ENCODE measurements at regions not wholly inside any gene's neighbourhood (a gene's known extent, or its start where the extent isn't known, plus 50 kb on each side); places are given as distances from the start of the nearest gene placed in this dataset.

DNA sequence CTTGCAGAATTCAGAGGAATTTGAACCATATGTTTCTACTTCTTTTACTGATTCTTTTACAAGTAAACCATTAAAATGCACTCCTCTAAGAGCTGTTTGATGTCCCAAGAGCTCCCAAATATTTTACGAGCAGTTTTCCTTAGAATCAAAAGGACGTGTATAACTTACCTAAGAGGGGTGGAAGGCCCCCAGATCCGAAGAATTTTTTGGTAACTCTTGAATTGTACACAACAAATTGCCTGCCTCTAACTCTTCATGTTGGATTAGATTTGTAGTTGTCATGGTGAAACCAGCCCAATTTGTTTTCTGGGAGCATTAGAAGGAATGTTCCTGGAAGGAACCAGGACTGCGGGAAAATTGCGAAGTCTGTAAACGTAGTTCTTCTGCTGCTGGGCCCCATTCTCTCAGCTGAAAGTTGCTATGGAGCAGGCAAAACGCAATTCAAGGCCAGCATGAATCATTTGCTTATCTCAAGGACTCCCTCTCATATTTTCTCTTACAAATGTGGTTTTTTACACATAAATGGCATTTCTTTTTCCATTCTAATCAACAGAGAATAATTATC lies 124.8 kb upstream of the TMEM72 start:
- DNase-seq: no peak

DNA sequence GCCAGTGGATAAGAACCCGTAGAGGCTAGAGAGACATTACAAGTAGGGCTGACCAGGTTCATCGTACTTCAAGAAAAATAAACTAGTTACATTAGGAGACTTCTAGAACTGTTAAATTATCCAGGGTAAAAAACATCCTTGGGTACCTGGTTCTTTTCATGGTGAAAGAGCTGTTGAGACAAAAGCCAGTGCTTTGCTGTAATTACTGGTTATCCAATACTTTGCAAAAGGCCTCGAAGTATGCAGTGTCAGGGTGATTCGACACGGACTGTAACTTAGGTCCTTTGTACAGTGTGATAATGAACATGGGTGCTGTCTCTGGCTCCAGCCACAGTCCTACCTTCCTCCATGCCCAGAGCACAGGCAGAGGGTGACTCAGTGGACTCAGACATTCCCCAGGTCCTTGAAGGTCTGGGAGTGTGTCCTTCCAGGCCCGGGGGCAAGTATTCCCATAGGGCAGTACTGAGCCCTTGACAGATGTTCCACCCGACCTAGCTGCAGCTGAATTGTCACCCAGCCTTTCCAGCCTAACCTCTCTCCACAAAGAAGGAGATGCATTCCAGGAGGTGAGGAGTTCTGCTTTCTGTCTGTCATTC lies 123.6 kb upstream of the TMEM72 start:
- DNase-seq: no peak

DNA sequence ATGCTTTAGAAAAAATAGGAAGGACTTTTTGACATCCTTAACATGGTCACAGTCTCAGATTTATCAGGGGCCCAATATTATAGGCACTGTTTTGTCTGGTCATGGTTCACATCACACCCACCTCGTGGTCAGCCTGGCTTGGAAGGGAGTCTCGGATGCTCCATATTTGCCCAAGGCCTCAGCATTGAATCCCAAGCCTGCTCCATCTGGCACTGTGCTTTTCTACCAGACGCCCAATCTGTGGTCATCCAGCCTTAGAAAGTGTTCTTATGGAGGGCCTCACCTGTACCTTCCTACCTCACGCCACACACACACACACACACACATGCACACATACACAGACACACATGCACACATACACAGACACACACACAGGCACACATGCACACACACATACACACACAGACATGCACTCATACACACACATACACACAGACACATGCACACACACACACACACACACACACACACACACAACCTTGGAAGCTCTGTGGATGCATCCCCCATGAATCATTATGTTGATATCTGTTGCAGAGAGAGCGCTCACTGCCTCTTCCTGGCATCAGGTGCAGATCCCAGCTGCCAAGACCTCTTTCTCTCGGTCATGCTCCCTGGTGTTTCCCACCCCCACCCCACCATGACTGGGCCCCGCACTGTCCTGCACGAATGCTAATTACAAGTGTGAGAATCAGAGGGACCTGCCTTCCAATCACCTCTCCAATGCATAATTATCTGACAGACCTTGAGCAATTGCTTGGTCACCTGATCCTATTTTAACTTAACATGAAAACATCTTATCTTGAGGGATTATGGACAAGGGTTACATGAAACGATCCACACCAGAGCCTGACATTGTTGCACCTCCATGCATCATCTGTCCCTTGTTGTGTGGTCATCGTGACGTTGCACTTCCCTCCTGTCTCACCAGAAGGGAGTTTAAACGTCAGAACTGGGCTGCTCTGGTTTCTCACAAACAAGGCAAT lies 122.7 kb upstream of the TMEM72 start:
- DNase-seq: no peak

DNA sequence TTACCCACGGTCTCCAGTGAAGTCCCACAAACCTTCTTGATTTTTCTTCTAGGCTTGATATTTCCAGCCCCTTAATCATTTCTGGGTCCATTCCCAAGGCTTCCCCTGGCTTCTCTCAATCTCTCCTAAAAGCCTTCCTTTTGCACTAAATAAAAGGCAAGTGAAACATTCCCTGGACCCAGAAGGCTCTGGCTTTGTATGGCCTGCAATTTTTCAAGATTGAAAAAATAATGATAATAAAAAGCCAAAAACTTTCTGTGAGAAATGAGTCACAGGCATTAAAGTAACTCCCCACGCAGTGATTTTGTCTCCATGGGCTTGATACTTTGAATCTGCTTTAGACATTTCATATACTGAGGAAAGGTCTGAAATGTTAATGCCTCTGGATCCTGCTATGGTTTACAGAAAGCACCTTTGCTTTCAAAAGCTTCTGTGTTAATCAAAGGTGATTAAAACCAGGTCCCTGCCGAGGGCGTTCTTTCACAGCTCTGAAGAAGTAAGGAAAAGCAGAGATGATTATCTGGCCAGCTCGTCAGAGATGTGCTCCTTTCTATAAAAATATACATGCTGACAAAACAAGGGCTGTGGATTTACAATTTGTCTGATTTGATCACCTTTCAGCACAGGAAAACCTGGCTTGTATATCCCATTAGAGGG lies 118.9 kb upstream of the TMEM72 start:
- no peak for DNase-seq

DNA sequence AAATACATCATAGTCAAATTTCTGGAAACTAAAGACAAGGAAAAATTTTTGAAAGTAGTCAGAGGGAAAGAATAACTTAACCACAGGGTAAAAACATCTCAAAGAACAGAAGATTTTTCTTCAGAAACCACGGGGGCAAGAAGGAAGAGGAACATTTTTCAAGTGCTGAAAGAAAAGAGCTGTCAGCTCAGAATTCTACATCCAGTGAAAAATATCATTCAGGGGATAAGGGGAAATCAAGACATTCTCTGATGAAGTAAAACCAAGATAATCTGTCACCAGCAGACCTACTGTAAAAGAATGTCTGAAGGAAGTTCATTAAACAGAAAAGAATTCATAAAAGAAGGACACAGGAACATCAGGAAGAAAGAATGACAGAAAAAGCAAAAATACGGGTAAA lies 111.2 kb upstream of the TMEM72 start:
- no peak for DNase-seq

DNA sequence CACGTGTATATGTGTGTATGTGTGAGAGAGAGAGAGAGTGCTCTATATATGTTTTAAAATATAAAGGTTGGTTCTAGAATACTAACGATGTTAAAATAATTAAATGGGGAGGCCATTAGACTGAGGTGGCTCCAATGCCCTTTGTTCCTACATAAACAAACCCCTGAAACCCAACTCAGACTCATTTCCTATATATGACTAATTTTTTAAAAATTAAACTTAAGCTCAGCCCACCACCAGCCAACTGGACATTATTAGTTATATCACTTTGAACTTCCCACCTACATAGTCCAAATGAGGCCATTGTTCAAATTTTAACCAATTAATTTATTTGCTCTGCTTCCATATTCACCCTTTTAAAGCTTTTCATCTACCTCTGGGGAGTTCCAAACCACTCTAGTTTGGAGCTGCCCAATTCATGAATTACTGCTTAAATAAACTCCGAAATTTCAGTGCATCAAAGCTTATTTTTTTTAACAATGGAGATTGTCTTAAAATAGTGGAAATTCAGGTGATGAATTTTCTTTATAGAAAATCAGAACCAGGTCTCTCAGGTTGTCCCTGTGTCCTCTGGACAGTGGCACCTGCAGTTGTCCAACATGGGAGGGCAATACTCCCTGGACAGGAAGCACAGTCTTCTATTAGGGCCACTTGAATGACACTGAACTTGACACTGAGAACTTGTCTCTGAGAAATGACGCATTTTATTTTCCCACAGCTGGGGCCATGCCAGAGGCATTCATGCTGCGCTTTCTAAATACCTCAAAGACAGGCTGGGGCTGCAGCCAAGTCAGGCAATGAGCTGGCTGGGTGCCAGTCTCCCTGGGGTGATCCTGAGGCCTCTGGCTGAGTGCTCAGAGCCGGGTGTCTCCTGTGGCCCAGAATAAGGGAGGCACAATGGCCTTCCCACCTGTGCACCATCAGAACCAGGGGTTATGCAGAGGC lies 109.5 kb upstream of the TMEM72 start:
- no peak for DNase-seq

DNA sequence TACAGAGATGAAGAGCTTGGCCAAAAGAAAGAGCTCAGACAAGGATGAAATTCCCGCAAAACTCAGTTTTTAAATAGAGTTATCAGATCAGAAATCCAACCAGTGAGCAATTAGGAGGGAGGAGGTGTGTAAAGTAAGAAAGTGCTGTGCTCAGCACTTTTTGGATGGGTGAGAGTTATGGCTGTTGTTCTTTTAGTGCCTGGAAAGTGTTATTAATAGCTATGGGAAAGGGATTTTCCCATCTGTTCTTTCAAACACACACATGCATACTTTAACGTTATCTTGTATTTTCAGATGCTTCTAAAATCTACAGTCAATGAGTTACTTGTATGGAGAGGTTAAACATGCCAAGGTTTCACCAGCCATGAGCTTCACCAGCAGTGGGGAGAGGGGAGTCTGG lies 107.3 kb upstream of the TMEM72 start:
- DNase-seq: no peak

DNA sequence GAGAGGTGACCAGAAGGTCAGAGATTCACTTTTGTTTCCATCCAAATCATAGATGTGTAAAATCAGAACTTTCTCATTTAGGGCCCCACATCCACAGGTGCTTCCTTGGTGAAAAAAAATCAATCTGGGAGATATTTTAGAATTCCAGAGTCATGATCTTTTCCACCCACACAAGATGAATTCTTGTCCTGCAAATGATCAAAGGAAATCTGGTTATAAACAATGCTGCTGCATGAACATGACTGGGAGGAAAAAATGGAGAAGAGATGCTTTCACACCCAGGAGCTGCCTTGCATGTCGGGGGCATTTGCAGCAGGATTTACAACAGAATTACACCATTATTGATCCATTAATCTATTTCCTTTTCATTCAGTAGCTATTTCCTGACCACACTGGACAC lies 106.5 kb upstream of the TMEM72 start:
- no peak for DNase-seq

DNA sequence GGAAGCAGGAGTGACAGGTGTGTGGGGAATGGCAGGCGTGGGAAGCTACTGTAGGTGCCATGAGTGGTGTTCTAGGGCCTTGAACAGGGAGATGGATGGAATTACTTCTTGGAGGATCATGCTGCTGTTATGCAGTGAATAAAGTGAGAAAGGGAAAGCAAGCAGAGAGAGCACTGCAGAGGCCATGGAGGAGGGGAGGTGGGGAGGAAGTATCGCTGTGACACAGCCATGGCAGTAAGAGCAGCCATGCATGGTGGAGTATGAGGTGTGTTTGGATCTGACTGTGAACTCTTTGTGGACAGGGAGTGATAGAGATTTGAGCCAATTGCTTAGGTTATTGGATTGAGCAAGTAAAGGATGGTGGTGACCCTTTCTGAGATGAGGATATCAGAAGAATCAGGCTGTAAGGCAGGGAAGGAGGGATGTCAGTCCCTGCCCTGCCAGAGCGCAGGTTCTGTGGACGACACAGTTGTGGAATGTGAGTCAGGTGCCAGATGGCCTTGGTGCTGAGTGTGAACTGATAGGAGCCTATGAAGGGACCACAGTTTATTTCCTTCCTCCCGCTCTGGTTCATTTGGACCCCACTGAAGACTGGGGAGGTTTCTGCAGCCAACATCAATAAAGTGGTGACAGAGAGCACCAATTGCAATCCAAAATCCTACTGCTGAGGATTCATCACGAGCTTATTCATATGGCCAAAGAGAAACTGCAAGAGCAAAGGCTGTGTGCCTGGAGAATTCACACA lies 105.5 kb upstream of the TMEM72 start:
- DNase-seq: no peak

DNA sequence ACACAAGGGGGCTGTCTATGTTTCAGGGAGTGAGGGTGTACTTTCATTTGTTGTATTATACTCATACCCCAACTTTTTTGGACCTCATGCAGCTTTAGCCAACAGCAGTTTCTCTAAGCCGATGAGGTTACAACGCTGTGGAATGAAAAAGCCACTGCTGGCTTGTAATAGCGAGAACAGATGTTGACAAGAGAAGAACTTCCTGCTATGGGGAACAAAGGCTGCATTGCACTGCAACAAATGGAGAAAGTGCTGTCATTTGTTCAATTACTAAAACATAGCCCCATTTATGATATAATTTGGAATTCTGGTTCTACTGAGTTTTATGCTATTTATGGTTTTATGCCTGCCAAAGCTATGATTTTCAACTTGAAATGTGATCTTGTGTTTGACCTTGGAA lies 104.2 kb upstream of the TMEM72 start:
- no peak for DNase-seq

DNA sequence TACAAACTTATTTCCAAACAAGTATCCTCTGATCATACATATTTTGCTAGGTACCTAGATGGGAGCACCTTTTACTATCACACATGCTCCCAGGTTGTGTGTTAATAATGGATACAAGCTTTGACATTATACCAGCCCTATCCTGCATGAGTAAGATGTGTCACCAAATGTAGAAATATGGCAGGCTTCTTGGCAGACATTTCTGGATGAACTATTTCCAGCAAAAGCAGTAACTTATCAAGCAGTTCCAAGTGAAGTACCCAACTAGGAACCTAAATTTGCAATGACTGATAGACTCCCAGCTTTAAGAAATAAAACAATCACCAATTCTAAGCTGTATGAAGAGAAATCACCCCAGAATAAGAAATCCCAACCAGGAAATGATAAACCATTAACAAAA lies 103.7 kb upstream of the TMEM72 start:
- no peak for DNase-seq

DNA sequence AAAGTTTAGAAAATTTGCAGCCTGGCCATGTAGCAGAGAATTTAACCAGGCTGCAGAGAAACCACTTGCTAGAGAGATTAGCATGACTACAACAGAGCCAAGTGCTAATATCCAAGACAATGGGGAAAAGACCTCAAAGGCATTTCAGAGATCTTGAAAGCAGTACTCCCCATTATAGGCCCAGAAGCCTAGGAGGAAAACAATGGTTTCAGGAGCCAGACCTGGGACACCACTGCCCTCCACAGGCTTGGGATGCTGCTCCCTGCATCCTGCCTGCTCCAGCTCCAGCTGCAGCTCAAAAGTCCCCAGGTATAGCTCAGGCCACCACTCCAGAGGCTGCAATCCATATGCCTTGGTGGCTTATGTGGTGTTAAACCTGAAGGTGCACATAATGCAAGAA lies 101.5 kb upstream of the TMEM72 start:
- no peak for DNase-seq

DNA sequence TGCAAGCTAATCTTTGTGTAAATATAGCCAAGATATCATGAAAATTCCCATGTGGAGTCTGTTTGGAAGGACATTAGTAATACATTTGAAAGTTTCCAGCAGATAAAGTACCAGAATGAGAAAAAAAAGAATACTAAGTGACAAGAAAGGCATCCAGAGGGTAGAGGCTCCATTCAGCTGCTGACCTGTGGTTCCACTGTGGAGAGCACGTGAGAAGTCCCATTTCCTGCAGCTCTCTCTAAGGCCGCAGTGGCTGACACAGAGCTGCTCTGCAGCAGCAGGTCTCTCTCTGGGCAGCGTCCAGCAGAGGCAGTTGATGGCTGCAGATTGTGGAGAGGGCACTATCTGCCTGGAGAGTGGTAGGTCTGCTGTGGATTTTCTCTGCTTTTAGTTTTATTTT lies 100.1 kb upstream of the TMEM72 start:
- no peak for DNase-seq

DNA sequence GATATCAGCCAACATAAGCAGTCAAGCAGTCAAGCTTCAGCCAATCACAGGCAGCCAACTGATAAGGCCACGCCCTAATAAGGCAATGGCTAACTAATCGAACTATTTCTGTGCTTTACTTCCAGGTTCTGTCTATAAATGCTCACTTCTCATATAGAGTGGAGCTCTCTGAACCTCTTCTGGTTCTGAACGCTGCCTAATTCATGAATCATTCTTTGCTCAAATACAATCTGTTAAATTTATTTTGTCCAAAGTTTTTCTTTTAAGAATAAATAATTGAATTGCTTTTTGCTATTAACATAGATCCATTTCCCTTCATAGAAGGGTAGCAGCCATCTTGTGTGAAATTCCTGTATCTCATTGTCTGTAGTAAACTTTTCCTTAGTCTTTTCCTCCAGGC lies 97.9 kb upstream of the TMEM72 start:
- DNase-seq: no peak

DNA sequence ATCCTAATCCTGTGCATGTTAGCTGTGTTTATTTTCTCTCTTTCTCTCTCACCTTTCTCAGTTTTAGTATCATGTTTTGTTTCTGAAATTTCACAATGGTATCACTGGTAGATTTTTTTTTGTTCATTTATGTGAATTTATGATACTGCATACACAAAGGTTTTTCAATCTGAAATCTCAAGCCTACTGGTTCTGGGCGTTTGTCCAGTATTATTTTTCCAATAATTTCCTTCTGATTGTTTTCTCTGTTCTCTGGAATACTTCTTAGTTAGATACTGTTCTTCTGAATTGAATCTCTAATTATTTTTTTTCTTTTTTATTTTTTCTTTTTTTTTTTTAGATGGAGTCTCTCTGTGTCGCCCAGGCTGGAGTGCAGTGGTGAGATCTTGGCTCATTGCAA lies 96.2 kb upstream of the TMEM72 start:
- DNase-seq: no peak

DNA sequence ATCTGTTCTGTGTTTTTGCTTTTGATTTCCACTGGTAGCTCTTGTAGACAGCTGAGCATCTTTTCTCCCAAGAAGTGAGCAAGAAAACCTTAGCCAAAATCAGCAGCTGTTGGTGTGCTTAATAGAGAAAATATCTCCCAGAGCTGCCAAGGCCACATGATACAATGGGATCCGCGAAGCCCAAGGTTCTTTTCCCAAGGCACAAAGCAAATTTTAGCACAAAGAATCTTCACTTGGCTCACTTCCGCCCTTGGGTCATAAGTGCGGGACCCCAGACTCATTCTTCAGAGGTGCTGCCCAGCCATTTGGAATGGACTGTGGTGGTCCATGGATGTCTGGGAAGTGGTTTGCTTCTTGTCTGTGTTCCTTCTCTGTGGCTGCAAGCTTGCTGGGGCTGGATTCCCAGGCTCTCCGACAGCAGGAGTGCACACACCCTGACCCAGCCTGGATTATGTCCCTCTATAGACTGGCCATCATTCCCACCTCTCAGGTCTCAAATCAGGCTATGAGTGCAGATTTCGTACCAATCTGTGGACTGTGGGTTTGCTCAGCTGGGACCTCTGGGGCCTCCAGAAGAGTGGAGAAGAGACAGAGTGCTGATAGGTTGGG lies 93.0 kb upstream of the TMEM72 start:
- no peak for DNase-seq

DNA sequence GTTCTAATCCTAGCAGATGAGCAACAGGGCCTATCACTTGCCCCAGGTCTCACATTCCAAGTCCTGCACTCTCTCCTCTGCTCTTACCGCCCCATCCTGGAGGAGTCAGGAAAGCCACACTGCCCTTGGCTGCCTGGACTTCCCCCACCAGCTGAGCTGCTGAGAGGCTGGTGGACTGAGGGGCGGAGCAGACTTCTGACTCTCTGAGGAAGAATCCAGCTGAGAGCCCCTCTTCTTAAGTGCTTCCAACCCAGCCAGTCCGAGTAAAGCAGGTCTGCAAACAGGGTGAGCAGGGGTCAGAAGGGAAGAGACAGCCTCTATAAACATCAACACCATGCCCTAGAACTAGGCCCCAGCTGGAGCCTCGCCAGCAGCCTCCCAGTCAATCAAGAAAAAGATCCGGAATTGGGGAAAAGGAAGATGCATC lies 92.4 kb upstream of the TMEM72 start:
- no peak for DNase-seq

DNA sequence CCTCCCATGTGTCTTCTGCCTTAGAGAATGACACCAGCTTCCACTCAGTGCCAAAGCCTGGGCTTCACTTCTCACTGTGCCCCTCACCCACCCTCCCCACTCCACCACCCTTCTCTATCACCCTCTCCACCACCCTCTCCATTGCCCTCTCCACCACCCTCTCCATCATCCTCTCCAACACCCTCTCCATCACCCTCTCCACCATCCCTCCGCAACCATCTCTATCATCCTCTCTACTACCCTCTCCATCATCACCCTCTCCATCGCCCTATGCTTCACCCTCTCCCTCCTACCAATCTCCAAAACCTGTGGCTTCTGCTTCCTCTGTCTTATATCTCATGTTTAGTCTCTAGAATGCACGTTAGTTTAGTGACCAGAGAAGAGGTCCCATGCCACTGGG lies 91.0 kb upstream of the TMEM72 start:
- no peak for DNase-seq

DNA sequence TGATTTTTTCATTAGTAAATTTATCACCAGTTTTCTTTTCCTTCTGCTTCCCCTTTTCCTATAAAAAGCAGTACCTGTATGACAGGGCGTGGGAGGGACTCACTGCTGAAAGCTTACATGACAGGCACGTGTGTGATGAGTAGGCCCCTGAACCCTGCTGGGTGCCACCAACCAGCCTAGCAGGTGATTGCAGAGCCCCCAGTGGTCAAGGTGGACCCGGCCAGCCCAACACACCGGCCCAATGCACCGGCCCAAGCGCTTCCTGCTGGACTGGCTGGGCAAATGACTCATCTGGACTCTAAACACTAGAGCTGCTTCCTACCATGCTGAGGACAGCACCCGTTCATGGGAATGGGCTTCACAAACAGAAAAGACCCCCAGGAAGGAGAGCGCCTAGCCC lies 89.8 kb upstream of the TMEM72 start:
- DNase-seq: no peak

DNA sequence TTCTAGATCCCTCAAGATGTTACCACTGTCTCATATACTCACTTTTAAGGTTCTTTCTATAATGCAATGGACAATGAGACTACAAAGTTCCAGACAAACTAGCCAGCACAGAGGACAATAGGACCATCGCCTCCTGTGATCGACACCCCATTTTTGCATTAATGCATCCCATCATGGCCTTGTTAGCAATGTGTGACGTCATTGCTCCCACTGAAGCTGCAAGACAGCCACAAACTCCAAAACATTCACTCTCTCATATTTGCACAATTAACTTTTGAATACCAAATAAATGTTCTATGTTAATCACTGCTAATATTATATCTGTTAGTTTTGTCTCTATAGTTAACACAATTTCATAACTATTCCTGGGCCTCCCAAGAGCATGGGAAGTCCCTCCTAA lies 88.8 kb upstream of the TMEM72 start:
- no peak for DNase-seq

DNA sequence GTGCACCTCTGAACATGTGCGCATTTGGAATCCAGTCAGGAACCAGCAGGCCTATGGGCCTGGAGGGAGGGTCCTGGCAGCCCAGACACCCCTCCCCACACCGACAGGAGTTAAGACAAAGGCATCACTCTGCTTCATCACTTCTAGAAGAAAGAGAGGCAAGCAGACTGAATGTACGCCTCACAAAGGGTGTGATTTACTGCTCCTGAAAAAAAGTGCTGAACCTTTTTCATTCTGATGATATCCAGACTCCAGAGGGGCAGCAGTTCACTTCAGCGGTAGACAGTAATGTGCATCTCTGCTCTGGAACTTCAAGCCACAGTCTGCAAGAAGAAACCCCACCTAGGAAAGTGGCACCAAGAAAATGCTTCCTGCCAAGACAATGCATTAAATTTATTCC lies 88.2 kb upstream of the TMEM72 start:
- DNase-seq: no peak

Data from T-helper 9 cell (primary cell).